A549 (cell line): ENCODE measurements at regions not wholly inside any gene's neighbourhood (a gene's known extent, or its start where the extent isn't known, plus 50 kb on each side); places are given as distances from the start of the nearest gene placed in this dataset.

Experiments
- POLR2AphosphoS2 ChIP-seq: conservative IDR thresholded peaks from 2 replicates; pipeline ENCODE4 v1.6.1; 2012; ENCODE audit warnings: low read length, improper control_type of control experiment, inconsistent platforms
- TF ChIP-seq, protein P1 (sequence below): fragments of >200 bp; sonication (Bioruptor Twin); formaldehyde crosslinking; IDR thresholded peaks from 3 replicates; pipeline ENCODE4 v1.5.1; 2016

DNA sequence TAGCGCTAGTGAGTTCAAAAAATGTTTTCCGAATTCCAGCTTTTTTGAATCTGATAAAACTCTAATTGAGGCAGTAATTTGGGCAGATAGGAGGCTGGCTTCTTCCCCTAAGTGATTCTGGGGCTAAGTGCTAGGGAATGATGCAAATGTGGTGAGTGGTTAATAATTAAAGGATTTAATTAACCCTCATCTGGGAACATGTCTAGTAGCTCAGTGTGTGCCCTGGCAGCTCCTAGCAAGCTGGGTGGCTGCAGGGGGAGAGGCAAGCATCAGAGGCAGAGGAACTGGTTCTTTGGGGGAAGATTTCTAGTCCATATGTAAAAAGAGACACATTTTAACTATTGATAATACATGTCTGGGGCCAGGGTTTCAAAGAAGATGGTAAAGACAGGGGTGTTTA, 354.5 kb downstream of the WDR11 start:
- TF ChIP-seq, protein P1, sequence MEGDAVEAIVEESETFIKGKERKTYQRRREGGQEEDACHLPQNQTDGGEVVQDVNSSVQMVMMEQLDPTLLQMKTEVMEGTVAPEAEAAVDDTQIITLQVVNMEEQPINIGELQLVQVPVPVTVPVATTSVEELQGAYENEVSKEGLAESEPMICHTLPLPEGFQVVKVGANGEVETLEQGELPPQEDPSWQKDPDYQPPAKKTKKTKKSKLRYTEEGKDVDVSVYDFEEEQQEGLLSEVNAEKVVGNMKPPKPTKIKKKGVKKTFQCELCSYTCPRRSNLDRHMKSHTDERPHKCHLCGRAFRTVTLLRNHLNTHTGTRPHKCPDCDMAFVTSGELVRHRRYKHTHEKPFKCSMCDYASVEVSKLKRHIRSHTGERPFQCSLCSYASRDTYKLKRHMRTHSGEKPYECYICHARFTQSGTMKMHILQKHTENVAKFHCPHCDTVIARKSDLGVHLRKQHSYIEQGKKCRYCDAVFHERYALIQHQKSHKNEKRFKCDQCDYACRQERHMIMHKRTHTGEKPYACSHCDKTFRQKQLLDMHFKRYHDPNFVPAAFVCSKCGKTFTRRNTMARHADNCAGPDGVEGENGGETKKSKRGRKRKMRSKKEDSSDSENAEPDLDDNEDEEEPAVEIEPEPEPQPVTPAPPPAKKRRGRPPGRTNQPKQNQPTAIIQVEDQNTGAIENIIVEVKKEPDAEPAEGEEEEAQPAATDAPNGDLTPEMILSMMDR, result no peak
- no peak for TF ChIP-seq POLR2AphosphoS2
